Fibroblast of pulmonary artery (primary cell): ENCODE measurements at regions not wholly inside any gene's neighbourhood (a gene's known extent, or its start where the extent isn't known, plus 50 kb on each side); places are given as distances from the start of the nearest gene placed in this dataset.

Experiments used
- DNase-seq: peaks from one replicate; pipeline ENCODE4 v3.0.0-alpha.2; 2010; ENCODE audit warnings: low read depth
- H3K4me3 ChIP-seq: replicated peaks from 2 replicates; pipeline ENCODE4 v1.5.1; 2011; ENCODE audit warnings: low read depth, mild to moderate bottlenecking, control low read depth, low read length, moderate library complexity
- CTCF ChIP-seq: IDR thresholded peaks from 2 replicates; pipeline ENCODE4 v1.5.1; 2011; ENCODE audit warnings: mild to moderate bottlenecking, control low read depth, low read length, inconsistent platforms; ENCODE audit errors: missing control alignments

GRCh38 chr4:125430086-125430485, 115.3 kb downstream of the FAT4 start:
- no peak for DNase-seq
- TF ChIP-seq CTCF, result no peak
- H3K4me3 ChIP-seq, result no peak overlapping the region

- DNase-seq, result peak; percentile 35
- no peak overlapping the region for H3K4me3 ChIP-seq
- TF ChIP-seq CTCF, result peak; percentile 32
Measured at GRCh38 chr4:125432078-125432477, 117.3 kb downstream of the FAT4 start.

GRCh38 chr4:125433453-125433852, 118.7 kb downstream of the FAT4 start:
- TF ChIP-seq CTCF, result no peak
- DNase-seq, result peak; percentile 91
- no peak overlapping the region for H3K4me3 ChIP-seq

- TF ChIP-seq CTCF, result no peak
Measured at GRCh38 chr4:125434136-125434535, 119.4 kb downstream of the FAT4 start.

GRCh38 chr4:125440814-125441213, 126.1 kb downstream of the FAT4 start:
- no peak overlapping the region for H3K4me3 ChIP-seq
- no peak for TF ChIP-seq CTCF
- no peak for DNase-seq

More at GRCh38 chr4:125434136-125434535, 119.4 kb downstream of the FAT4 start:
- DNase-seq, result peak; percentile 92
- no peak overlapping the region for H3K4me3 ChIP-seq

GRCh38 chr4:125444166-125444565, 129.4 kb downstream of the FAT4 start:
- TF ChIP-seq CTCF, result no peak
- DNase-seq, result peak; percentile 53
- no peak overlapping the region for H3K4me3 ChIP-seq

- no peak for DNase-seq
- no peak overlapping the region for H3K4me3 ChIP-seq
- no peak for TF ChIP-seq CTCF
Measured at GRCh38 chr4:125445525-125445924, 130.8 kb downstream of the FAT4 start.
